Thyroid gland (tissue), 4 donors: ENCODE measurements at regions not wholly inside any gene's neighbourhood (a gene's known extent, or its start where the extent isn't known, plus 50 kb on each side); places are given as distances from the start of the nearest gene placed in this dataset.

Experiments used
- POLR2A ChIP-seq, 2 donors: fragments of 450-650 bp; IDR thresholded peaks; one replicate each; pipeline ENCODE4 v1.6.1; 2017; ENCODE audit warnings: antibody characterized with exemption in 2 of 2, mild to moderate bottlenecking in 2 of 2, moderate library complexity in 1 of 2
- TF ChIP-seq, protein P1 (sequence below), 6 experiments: fragments of 200-600 bp in 3 of 6; fragments of 450-650 bp in 3 of 6; sonication (generic) in 3 of 6; IDR thresholded peaks; one replicate each; pipeline ENCODE4 v1.5.1; 2016 to 2019; ENCODE audit warnings: antibody characterized with exemption in 6 of 6, mild to moderate bottlenecking in 2 of 6, inconsistent platforms in 1 of 6, moderate library complexity in 1 of 6

DNA sequence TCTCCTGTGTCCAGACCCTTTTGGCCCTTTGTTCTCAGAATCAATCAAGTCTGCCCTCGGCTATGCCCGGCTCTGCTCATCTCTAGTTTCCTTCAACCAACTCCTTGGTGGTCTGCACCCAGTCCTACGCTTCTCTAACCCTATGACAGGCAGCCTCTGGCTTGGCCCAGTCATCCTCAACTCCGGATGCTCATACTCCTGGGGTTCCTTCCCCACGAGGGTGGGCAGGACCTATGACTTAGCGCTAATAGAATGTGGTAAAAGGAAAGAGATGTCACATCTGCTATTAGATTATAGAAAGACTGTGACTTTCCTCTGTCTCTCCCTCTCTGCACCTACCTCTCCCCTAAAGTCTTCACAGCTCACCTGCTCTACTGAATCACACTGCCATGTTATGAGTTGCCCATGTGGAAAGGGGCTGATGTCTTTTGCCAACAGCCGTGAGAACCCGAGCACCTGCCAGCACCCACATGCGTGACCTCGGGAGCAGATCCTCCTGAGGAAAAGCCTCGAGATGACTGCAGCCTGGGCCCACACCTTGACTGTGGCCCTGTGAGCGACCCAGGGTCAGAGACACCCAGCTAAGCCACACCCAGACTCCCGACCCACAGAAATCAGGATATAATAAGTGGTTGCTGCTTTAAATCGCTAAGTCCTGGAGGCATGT lies 334.9 kb downstream of the GADD45G start:
- TF ChIP-seq, protein P1, sequence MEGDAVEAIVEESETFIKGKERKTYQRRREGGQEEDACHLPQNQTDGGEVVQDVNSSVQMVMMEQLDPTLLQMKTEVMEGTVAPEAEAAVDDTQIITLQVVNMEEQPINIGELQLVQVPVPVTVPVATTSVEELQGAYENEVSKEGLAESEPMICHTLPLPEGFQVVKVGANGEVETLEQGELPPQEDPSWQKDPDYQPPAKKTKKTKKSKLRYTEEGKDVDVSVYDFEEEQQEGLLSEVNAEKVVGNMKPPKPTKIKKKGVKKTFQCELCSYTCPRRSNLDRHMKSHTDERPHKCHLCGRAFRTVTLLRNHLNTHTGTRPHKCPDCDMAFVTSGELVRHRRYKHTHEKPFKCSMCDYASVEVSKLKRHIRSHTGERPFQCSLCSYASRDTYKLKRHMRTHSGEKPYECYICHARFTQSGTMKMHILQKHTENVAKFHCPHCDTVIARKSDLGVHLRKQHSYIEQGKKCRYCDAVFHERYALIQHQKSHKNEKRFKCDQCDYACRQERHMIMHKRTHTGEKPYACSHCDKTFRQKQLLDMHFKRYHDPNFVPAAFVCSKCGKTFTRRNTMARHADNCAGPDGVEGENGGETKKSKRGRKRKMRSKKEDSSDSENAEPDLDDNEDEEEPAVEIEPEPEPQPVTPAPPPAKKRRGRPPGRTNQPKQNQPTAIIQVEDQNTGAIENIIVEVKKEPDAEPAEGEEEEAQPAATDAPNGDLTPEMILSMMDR (IDR thresholded peaks at IDR 0.05), result no peak
- no peak for TF ChIP-seq POLR2A (IDR thresholded peaks at IDR 0.05)
